HG03139 (cell line): ENCODE measurements at regions not wholly inside any gene's neighbourhood (a gene's known extent, or its start where the extent isn't known, plus 50 kb on each side); places are given as distances from the start of the nearest gene placed in this dataset.

Experiments used
- ATAC-seq: cut with Tn5 transposase; IDR thresholded peaks from one replicate; pipeline ENCODE4 v1.9.1; 2021; ENCODE audit not compliant: unreplicated experiment

DNA sequence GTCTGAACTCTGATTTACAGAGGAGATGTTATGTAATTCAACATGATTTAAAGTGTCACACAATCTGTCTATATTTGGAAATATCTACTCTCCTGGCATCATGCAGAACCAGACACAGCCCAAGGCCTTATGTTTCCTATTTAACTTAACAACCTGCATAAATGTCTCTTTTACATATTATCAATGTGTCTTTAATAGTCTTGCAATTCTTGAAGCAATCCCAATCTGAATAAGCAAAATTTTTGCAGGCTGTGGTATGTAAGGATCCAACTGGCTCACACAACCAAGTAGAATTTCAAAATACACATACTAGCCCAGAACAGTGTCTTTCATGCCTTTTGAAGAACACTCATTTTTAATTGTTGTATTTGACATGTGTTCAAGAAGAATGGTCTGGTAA lies 443.2 kb downstream of the MAFB start:
- no peak for ATAC-seq

DNA sequence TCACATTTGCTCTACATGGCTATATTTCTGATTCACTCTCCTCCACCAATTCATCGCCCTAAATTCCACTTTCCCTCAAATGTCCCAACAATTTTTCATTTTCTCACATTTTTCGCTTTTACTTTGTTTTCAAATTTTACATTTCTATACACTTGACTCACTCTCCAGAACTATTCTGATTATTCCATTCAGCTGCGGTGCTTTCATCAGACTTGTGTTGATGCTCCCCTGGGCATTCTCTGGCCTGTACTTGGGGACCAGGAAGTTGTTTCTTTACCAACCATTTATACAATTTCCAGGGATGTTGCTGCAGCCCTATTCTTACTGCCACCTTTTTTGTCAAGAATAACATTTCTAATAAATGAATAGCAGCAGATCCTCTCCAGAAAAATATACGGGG lies 444.8 kb downstream of the MAFB start:
- no peak for ATAC-seq

DNA sequence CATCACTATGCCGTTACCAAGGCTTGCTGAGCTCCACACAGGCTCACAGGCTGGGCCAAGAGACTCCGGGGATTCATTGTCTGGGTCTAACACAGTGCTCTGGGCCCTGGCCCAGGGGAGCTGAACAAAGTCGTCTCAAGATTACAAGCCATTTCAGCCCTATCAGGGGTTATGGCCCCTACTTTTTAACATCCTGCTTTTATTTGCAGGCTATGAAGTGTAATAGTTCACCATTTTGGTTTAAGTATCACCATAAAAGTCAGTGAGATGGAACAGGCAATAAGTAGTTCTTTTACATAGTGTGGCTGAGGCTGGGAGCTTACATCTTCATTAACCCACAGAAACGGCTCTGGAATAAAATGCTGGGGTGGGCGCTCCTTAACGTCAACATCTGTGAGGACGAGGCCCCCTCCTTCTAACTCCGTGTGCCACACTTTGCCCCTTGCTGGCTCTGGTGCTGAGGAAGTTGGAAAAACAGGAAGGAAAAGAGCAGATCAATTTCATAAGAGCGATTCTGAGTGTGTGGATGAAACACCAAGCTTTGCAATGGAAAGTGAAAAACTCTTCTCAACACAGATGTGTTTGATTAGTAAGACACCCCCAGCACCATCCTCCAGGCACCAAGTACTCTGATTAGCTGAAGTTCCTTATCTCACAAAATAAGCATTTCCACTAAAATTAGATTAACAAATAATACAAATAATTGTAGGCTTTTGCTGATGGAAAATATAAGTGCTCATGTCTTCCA lies 447.3 kb downstream of the MAFB start:
- ATAC-seq, result no peak

GRCh38 chr20:40238511-40238910 lies 450.5 kb downstream of the MAFB start:
- no peak for ATAC-seq

DNA sequence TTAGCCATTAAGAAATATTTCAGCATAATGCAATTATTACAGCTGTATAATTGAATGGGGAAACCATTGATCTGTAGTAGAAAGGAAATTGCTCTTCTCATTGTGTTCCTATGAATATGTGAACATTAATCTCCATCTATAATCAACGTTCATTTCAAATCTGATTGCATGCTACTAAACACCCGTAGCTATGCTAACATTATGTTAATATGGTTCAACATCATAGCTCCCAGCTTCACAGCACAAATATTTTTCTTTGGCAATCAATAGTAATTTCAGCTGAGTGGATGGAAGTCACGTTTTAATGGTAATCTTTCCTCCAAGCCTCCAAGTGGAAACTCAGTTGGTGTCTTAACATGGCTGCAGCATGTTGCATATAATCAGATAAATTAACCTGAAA lies 454.4 kb downstream of the MAFB start:
- no peak for ATAC-seq

DNA sequence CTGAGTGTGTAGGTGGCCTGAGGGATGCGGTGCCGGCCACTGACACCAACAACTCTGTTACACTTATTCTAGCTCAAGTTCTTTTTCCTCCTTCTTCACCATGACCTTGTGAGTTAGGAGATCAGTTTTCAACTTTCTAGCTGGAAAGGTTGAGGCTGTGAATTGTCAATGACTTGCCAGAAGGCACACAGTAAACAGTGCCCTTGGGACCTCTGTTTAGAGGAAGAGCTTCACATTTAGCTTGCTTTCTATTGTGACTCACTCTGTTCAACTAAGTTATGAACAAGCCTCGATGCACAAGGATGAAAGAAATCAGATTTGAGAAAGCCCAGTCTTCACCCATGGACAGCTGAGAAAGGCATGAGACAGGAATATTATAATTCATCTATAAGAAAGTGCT lies 455.6 kb downstream of the MAFB start:
- ATAC-seq, result no peak

- ATAC-seq, result no peak
Measured at GRCh38 chr20:40232756-40233155, 456.3 kb downstream of the MAFB start.

GRCh38 chr20:40232273-40232672 lies 456.8 kb downstream of the MAFB start:
- no peak for ATAC-seq

DNA sequence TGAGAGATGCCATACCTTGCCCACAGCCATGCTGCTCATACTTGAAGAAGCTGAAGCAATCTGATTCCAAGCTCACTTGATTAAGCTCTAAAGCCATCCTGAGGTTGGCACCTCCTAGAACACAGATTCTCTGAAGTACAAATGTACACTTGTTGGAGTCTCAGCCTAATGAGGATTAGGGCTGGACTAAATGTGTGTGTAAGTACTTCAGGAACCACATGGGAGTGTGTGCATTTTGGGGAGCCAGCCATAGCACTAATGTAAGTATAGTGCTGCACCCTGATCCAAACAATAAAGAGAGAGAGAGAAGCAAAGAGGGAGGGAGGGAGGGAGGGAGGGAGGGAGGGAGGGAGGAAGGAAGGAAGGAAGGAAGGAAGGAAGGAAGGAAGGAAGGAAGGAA lies 458.6 kb downstream of the MAFB start:
- no peak for ATAC-seq

GRCh38 chr20:40225596-40225995 lies 463.4 kb downstream of the MAFB start:
- ATAC-seq, result no peak

DNA sequence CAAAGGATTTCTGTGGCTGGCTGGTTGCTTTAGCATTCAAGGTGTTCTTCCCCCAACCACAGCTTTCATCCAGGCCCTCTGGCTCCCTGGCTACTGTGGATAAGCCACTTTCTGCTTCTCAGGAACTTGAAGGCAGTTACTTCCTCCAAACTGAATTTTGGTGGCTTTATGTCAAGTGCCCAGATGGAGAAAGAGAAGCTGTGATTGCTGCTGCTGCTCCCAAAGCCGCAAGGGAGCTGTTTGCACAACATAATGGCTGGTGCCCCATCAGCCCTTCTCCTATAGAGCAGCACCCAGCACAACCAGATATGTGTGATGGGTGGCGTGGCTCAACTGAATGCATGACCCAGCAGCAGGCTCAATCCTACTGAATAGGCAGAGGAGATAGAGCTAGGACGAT lies 465.2 kb downstream of the MAFB start:
- ATAC-seq, result no peak

DNA sequence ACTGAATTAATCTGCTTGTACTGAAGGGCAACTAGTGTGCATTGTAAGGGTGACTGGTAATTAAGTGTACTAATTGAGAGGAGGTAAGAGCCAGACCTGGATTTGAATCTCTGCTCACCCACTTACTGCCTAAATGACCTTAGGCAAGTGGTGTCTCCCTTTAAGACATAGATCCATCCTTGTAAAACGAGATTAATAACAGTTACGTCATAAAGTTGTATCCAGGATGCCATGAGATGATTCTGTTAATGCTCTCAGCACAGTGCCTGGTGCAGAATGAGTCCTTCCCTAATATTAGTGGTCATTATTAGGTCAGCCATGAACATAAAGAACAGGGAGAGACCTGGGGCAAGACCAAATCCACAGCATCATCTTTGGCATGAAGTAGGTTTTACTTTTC lies 470.1 kb downstream of the MAFB start:
- ATAC-seq, result no peak

DNA sequence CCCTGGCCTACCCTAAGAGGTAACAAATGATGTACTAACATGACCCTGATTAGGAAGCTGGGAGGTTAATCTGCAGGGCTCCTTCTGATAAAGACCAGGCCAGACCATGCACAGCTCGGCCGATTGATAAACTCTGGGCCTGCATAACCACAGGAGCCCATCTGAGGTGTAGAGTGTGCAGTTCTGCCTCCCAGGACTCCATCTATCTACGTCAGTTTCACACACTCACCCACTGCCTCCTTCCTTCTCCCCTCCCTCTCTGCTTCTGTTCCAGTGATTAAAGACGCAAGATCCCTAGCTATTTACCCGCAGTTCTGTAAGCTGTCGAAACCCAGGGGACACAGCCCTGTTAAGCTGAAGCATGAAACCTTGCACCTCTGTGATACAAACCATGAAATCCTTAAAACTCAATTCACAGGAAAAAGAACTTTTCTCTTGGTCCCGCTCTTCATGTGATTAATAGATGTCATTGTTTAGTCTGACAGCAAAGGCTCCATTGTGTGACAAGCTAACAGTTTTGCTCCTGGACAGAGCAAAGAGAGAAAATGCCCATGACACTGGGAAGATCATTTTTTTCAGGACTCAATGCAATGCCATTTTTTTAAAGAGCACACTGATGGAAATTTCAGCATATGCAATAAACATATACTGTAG lies 470.6 kb downstream of the MAFB start:
- ATAC-seq, result no peak

DNA sequence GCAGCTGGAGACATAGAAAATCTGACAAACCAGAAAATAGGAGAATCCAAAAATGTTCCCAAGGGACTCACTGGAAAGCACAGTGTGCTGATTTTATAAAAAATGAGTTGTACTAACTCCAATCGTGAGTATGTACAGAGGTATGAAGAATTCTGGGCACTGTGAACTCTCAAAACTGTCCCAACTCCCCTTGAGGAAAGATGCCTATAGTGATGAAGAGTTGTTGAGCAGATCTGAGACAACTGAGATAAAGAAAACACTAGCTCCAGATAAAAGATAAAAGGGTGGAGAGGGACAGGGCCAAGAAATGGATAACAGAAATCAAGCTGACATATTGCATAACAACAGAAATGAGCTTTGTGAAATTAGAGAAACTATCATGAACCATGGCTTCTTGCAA lies 481.4 kb downstream of the MAFB start:
- ATAC-seq, result no peak

- no peak for ATAC-seq
Measured at GRCh38 chr20:40205971-40206370, 483.1 kb downstream of the MAFB start.

DNA sequence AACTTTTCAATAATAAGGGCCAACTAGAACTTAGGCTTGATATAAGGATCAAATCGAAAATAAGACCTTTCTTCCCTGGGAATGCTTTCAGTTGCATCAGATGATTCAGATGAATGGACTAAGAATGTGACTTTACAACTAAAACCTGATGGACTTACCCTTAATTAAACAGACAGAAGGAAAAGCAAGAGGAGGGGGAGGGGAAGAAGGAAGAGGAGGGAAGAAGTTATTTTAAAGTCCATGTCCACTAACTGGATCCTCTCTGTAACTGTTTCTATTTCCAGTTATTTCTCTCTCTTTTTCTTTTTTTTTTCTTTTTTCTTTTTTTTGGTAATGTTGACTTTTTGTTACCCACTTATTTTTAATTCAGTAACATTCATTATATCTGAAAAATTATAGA lies 486.0 kb downstream of the MAFB start:
- no peak for ATAC-seq

- ATAC-seq, result no peak
Measured at GRCh38 chr20:40197691-40198090, 491.3 kb downstream of the MAFB start.

- no peak for ATAC-seq
Measured at GRCh38 chr20:40196846-40197436, 492.1 kb downstream of the MAFB start.

DNA sequence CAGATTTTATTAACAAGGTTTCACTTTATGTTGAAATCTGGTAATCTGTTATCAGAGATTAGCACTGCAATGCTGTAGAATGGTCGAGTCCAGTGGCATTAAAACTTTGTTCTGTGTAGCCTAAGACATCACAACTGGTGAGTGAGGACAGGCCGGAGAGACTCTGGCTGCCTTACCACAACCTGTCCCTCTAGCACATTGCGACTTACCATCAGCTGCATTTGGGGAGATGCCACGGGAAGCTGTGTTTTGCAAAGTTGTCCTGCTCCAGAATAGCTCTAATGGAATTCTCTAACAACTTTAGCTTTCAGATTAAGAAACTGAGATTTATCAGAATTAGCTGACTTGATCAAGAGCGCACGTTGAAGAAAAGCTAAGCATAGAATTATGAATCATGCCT lies 493.3 kb downstream of the MAFB start:
- ATAC-seq, result no peak

DNA sequence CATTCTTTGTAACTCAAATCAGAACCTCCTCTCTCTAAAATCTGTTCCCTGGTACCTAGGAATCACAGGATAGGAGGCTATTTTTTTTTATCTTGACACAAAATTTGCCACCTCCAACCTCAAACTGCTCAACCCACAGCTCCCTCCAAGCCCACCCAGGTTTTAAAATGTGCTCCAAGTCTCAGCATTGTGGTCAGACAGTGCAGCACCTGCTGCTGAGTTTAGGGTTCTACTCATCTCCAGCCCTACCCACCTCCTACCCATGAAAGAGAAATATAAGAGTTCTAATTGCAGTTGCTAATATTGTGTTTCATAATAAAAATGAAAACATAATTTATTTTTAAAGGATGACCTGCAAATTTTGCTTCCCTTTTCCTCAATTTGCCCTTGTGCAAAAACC lies 496.5 kb downstream of the MAFB start:
- ATAC-seq, result no peak

- ATAC-seq, result no peak
Measured at GRCh38 chr20:40192081-40192480, 497.0 kb downstream of the MAFB start.

- ATAC-seq, result no peak
Measured at GRCh38 chr20:40191573-40191972, 497.5 kb downstream of the MAFB start.

DNA sequence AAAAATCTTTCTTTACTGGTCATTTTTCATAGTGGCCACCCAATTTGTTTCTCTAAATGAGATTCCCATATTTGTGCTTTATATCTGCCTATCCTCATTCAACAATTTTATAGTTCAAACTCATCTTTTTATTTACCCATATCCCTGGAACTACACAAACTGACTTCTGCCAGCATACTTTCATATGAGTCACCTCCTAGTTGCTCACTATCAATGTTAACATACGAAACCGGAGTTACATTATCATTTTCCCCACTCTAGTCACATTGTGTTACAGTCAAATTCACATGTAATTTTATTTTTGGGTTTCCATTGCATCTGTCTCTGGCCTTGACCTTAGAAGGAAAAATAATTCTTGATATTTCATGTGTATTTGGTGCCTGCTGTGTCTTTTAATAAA lies 499.4 kb downstream of the MAFB start:
- ATAC-seq, result no peak
